GM23338 (cell line): ENCODE measurements at regions not wholly inside any gene's neighbourhood (a gene's known extent, or its start where the extent isn't known, plus 50 kb on each side); places are given as distances from the start of the nearest gene placed in this dataset.

Experiments used
- ATAC-seq: fragments of 200-7000 bp; cut with Tn5 transposase; 3 replicates; pipeline ENCODE4 v1.9.1; 2020
- DNase-seq: peaks from one replicate; pipeline ENCODE4 v3.0.0-alpha.2; 2015; ENCODE audit warnings: low spot score
- H2AFZ ChIP-seq: fragments of 200-600 bp; sonication (generic); 2 replicates; pipeline ENCODE4 v1.8.0; 2016; ENCODE audit warnings: antibody characterized with exemption, mild to moderate bottlenecking, moderate library complexity
- H3F3A ChIP-seq: fragments of 200-600 bp; sonication (generic); replicated peaks from 2 replicates; pipeline ENCODE4 v1.8.0; 2017; ENCODE audit warnings: antibody characterized with exemption, mixed run types, low read depth
- H3K27ac ChIP-seq: fragments of 200-600 bp; sonication (generic); 2 replicates; pipeline ENCODE4 v1.6.1; 2016; ENCODE audit warnings: low read depth
- H3K27me3 ChIP-seq: fragments of 200-600 bp; sonication (generic); 2 replicates; pipeline ENCODE4 v1.8.0; 2016; ENCODE audit warnings: mild to moderate bottlenecking, mixed run types, moderate library complexity; ENCODE audit not compliant: insufficient read depth
- H3K36me3 ChIP-seq: fragments of 200-600 bp; sonication (generic); 2 replicates; pipeline ENCODE4 v1.8.0; 2016; ENCODE audit warnings: mild to moderate bottlenecking; ENCODE audit not compliant: insufficient read depth
- H3K4me1 ChIP-seq: fragments of 200-600 bp; sonication (generic); 2 replicates; pipeline ENCODE4 v1.8.0; 2016; ENCODE audit warnings: mild to moderate bottlenecking, moderate library complexity; ENCODE audit not compliant: insufficient read depth
- H3K4me2 ChIP-seq: fragments of 200-600 bp; sonication (generic); 2 replicates; pipeline ENCODE4 v1.7.1; 2017; ENCODE audit warnings: mixed run types
- H3K4me3 ChIP-seq: fragments of 200-600 bp; sonication (generic); 2 replicates; pipeline ENCODE4 v1.6.1; 2016; ENCODE audit warnings: mixed run types
- H3K79me2 ChIP-seq: fragments of 200-600 bp; sonication (generic); replicated peaks from 2 replicates; pipeline ENCODE4 v1.8.0; 2017; ENCODE audit warnings: mild to moderate bottlenecking; ENCODE audit not compliant: insufficient read depth
- H3K9me2 ChIP-seq: fragments of 200-600 bp; sonication (generic); 2 replicates; pipeline ENCODE4 v1.8.0; 2017; ENCODE audit not compliant: insufficient read depth
- H4K20me1 ChIP-seq: fragments of 200-600 bp; sonication (generic); replicated peaks from 2 replicates; pipeline ENCODE4 v1.8.0; 2017; ENCODE audit warnings: mild to moderate bottlenecking; ENCODE audit not compliant: insufficient read depth
- H3K27ac Mint-ChIP-seq: 2 replicates; pipeline ENCODE4 v1.8.0; 2020; ENCODE audit warnings: inconsistent platforms, mild to moderate bottlenecking, moderate library complexity, mixed read lengths
- H3K27me3 Mint-ChIP-seq: 3 replicates; pipeline ENCODE4 v1.8.0; 2022; ENCODE audit warnings: low read depth, mild to moderate bottlenecking, moderate library complexity, mixed read lengths, inconsistent platforms; ENCODE audit not compliant: insufficient read depth, poor library complexity
- H3K36me3 Mint-ChIP-seq: 3 replicates; pipeline ENCODE4 v1.8.0; 2021; ENCODE audit warnings: low read depth, mild to moderate bottlenecking, inconsistent platforms, moderate library complexity, mixed read lengths
- H3K4me1 Mint-ChIP-seq: 3 replicates; pipeline ENCODE4 v1.8.0; 2020; ENCODE audit warnings: mild to moderate bottlenecking, inconsistent platforms, mixed read lengths
- H3K4me3 Mint-ChIP-seq: 3 replicates; pipeline ENCODE4 v1.8.0; 2021; ENCODE audit warnings: moderate library complexity, mild to moderate bottlenecking, inconsistent platforms, mixed read lengths
- H3K9me3 Mint-ChIP-seq: 3 replicates; pipeline ENCODE4 v1.8.0; 2020; ENCODE audit warnings: moderate library complexity, mild to moderate bottlenecking, inconsistent platforms, mixed read lengths
- CREB1 ChIP-seq: fragments of 250-450 bp; sonication (Bioruptor Pico); IDR thresholded peaks from 2 replicates; pipeline ENCODE4 v1.5.0; 2020; ENCODE audit warnings: low read depth, mild to moderate bottlenecking, moderate library complexity
- EZH2 ChIP-seq: fragments of 200-600 bp; sonication (generic); IDR thresholded peaks from one replicate; pipeline ENCODE4 v1.8.0; 2017; ENCODE audit warnings: antibody characterized with exemption, mild to moderate bottlenecking, low read depth; ENCODE audit not compliant: unreplicated experiment
- EZH2phosphoT487 ChIP-seq: fragments of 200-600 bp; sonication (generic); IDR thresholded peaks from one replicate; pipeline ENCODE4 v1.8.1; 2018; ENCODE audit warnings: antibody characterized with exemption; ENCODE audit not compliant: unreplicated experiment
- JUNB ChIP-seq: IDR thresholded peaks from one replicate; pipeline ENCODE4 v1.6.1; 2016; ENCODE audit warnings: antibody characterized with exemption; ENCODE audit not compliant: unreplicated experiment
- NANOG ChIP-seq: IDR thresholded peaks from 2 replicates; pipeline ENCODE4 v1.6.1; 2016; ENCODE audit warnings: antibody characterized with exemption, borderline replicate concordance
- POLR2AphosphoS5 ChIP-seq: IDR thresholded peaks from 2 replicates; pipeline ENCODE4 v1.6.1; 2016; ENCODE audit warnings: antibody characterized with exemption, low read depth
- STAT1 ChIP-seq: IDR thresholded peaks from one replicate; pipeline ENCODE4 v1.6.1; 2016; ENCODE audit warnings: antibody characterized with exemption; ENCODE audit not compliant: unreplicated experiment
- ZNF114 ChIP-seq: fragments of 250-450 bp; sonication (Bioruptor Pico); IDR thresholded peaks from 2 replicates; pipeline ENCODE4 v1.5.0; 2020; ENCODE audit warnings: mild to moderate bottlenecking, moderate library complexity
- ZNF331 ChIP-seq: fragments of 250-450 bp; sonication (Bioruptor Pico); IDR thresholded peaks from 2 replicates; pipeline ENCODE4 v1.5.0; 2020; ENCODE audit warnings: low read depth, mild to moderate bottlenecking, moderate library complexity
- TF ChIP-seq, protein P1 (sequence below): IDR thresholded peaks from 2 replicates; pipeline ENCODE4 v1.6.1; 2016; ENCODE audit warnings: antibody characterized with exemption
- TF ChIP-seq, protein P2 (sequence below): IDR thresholded peaks from one replicate; pipeline ENCODE4 v1.6.1; 2018; ENCODE audit warnings: antibody characterized with exemption; ENCODE audit not compliant: unreplicated experiment
- TF ChIP-seq, protein P3 (sequence below): fragments of 250-450 bp; sonication (Bioruptor Pico); IDR thresholded peaks from 2 replicates; pipeline ENCODE4 v1.5.0; 2020; ENCODE audit warnings: mild to moderate bottlenecking, moderate library complexity
- TF ChIP-seq, protein P4 (sequence below), 2 experiments: fragments of 200-600 bp in 1 of 2; sonication (generic) in 1 of 2; conservative IDR thresholded peaks; 2 replicates each; pipeline versions ENCODE4 v1.5.1 to v1.6.1; 2016 to 2017; ENCODE audit warnings: antibody characterized with exemption in 2 of 2, low read depth in 2 of 2, mild to moderate bottlenecking in 2 of 2, moderate library complexity in 1 of 2

DNA sequence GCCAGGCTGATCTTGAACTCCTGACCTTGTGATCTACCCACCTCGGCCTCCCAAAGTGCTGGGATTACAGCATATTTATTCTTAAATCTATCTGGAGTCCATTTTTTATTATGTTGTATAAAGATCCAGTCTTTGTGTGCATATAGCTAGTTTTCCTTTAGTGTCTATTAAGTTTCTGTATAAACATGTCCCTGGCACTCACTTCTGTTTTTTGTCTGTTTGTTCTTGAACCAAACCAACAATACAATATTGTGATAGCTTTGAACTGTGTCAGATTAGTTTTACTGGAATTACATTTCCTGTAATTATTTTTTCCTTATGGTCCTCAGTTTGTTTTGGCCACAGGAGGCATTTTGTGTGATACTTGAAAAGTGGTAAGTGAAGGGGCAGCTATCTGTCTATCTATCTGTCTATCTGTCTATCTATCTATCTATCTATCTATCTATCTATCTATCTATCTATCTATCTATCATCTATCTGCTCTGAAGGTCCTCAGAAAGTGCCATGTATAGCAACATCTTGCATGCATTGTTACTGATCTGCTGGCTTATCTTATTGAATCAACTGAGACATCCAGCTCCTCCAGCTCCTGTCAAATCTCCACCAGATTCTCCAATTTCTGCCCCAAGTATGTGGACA is 70.9 kb upstream of the ACVR1 start:
- TF ChIP-seq STAT1: no peak
- no peak for TF ChIP-seq ZNF331 (CRISPR knock-in tag)
- TF ChIP-seq, protein P1, sequence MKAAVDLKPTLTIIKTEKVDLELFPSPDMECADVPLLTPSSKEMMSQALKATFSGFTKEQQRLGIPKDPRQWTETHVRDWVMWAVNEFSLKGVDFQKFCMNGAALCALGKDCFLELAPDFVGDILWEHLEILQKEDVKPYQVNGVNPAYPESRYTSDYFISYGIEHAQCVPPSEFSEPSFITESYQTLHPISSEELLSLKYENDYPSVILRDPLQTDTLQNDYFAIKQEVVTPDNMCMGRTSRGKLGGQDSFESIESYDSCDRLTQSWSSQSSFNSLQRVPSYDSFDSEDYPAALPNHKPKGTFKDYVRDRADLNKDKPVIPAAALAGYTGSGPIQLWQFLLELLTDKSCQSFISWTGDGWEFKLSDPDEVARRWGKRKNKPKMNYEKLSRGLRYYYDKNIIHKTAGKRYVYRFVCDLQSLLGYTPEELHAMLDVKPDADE: no peak
- no peak for TF ChIP-seq EZH2
- no peak for TF ChIP-seq POLR2AphosphoS5
- TF ChIP-seq, protein P2, sequence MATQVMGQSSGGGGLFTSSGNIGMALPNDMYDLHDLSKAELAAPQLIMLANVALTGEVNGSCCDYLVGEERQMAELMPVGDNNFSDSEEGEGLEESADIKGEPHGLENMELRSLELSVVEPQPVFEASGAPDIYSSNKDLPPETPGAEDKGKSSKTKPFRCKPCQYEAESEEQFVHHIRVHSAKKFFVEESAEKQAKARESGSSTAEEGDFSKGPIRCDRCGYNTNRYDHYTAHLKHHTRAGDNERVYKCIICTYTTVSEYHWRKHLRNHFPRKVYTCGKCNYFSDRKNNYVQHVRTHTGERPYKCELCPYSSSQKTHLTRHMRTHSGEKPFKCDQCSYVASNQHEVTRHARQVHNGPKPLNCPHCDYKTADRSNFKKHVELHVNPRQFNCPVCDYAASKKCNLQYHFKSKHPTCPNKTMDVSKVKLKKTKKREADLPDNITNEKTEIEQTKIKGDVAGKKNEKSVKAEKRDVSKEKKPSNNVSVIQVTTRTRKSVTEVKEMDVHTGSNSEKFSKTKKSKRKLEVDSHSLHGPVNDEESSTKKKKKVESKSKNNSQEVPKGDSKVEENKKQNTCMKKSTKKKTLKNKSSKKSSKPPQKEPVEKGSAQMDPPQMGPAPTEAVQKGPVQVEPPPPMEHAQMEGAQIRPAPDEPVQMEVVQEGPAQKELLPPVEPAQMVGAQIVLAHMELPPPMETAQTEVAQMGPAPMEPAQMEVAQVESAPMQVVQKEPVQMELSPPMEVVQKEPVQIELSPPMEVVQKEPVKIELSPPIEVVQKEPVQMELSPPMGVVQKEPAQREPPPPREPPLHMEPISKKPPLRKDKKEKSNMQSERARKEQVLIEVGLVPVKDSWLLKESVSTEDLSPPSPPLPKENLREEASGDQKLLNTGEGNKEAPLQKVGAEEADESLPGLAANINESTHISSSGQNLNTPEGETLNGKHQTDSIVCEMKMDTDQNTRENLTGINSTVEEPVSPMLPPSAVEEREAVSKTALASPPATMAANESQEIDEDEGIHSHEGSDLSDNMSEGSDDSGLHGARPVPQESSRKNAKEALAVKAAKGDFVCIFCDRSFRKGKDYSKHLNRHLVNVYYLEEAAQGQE: no peak
- no peak for TF ChIP-seq JUNB
- TF ChIP-seq, protein P3, sequence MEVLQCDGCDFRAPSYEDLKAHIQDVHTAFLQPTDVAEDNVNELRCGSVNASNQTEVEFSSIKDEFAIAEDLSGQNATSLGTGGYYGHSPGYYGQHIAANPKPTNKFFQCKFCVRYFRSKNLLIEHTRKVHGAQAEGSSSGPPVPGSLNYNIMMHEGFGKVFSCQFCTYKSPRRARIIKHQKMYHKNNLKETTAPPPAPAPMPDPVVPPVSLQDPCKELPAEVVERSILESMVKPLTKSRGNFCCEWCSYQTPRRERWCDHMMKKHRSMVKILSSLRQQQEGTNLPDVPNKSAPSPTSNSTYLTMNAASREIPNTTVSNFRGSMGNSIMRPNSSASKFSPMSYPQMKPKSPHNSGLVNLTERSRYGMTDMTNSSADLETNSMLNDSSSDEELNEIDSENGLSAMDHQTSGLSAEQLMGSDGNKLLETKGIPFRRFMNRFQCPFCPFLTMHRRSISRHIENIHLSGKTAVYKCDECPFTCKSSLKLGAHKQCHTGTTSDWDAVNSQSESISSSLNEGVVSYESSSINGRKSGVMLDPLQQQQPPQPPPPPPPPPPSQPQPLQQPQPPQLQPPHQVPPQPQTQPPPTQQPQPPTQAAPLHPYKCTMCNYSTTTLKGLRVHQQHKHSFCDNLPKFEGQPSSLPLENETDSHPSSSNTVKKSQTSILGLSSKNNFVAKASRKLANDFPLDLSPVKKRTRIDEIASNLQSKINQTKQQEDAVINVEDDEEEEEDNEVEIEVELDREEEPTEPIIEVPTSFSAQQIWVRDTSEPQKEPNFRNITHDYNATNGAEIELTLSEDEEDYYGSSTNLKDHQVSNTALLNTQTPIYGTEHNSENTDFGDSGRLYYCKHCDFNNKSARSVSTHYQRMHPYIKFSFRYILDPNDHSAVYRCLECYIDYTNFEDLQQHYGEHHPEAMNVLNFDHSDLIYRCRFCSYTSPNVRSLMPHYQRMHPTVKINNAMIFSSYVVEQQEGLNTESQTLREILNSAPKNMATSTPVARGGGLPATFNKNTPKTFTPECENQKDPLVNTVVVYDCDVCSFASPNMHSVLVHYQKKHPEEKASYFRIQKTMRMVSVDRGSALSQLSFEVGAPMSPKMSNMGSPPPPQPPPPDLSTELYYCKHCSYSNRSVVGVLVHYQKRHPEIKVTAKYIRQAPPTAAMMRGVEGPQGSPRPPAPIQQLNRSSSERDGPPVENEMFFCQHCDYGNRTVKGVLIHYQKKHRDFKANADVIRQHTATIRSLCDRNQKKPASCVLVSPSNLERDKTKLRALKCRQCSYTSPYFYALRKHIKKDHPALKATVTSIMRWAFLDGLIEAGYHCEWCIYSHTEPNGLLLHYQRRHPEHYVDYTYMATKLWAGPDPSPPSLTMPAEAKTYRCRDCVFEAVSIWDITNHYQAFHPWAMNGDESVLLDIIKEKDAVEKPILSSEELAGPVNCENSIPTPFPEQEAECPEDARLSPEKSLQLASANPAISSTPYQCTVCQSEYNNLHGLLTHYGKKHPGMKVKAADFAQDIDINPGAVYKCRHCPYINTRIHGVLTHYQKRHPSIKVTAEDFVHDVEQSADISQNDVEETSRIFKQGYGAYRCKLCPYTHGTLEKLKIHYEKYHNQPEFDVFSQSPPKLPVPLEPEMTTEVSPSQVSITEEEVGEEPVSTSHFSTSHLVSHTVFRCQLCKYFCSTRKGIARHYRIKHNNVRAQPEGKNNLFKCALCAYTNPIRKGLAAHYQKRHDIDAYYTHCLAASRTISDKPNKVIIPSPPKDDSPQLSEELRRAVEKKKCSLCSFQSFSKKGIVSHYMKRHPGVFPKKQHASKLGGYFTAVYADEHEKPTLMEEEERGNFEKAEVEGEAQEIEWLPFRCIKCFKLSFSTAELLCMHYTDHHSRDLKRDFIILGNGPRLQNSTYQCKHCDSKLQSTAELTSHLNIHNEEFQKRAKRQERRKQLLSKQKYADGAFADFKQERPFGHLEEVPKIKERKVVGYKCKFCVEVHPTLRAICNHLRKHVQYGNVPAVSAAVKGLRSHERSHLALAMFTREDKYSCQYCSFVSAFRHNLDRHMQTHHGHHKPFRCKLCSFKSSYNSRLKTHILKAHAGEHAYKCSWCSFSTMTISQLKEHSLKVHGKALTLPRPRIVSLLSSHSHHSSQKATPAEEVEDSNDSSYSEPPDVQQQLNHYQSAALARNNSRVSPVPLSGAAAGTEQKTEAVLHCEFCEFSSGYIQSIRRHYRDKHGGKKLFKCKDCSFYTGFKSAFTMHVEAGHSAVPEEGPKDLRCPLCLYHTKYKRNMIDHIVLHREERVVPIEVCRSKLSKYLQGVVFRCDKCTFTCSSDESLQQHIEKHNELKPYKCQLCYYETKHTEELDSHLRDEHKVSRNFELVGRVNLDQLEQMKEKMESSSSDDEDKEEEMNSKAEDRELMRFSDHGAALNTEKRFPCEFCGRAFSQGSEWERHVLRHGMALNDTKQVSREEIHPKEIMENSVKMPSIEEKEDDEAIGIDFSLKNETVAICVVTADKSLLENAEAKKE: no peak
- TF ChIP-seq, protein P4, sequence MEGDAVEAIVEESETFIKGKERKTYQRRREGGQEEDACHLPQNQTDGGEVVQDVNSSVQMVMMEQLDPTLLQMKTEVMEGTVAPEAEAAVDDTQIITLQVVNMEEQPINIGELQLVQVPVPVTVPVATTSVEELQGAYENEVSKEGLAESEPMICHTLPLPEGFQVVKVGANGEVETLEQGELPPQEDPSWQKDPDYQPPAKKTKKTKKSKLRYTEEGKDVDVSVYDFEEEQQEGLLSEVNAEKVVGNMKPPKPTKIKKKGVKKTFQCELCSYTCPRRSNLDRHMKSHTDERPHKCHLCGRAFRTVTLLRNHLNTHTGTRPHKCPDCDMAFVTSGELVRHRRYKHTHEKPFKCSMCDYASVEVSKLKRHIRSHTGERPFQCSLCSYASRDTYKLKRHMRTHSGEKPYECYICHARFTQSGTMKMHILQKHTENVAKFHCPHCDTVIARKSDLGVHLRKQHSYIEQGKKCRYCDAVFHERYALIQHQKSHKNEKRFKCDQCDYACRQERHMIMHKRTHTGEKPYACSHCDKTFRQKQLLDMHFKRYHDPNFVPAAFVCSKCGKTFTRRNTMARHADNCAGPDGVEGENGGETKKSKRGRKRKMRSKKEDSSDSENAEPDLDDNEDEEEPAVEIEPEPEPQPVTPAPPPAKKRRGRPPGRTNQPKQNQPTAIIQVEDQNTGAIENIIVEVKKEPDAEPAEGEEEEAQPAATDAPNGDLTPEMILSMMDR (conservative IDR thresholded peaks at IDR 0.05; ENCODE audit: low read depth in 2 of 2): no peak
- no peak for TF ChIP-seq ZNF114
- no peak for TF ChIP-seq NANOG
- TF ChIP-seq CREB1 (CRISPR knock-in tag): no peak
- no peak for TF ChIP-seq EZH2phosphoT487
- Histone ChIP-seq H3K9me2 (peaks cover 9% of the 10 kb centered on the region; the same call in 1 of the 2 replicates), H3K4me1 (no peaks in the 10 kb centered on the region), H3K27me3 (no peaks in the 10 kb centered on the region), H3K4me3 (no peak overlapping the region), H3K4me2 (no peak overlapping the region), H3K36me3 (no peaks in the 10 kb centered on the region), H3K79me2 (no peaks in the 10 kb centered on the region), H3K27ac (no peak overlapping the region), H3F3A (no peaks in the 10 kb centered on the region), H2AFZ (no peak overlapping the region), H4K20me1 (no peaks in the 10 kb centered on the region)
- no peak for ATAC-seq
- no peak overlapping the region for H3K27ac Mint-ChIP-seq
- no peak overlapping the region for H3K4me3 Mint-ChIP-seq
- H3K9me3 Mint-ChIP-seq: no peaks in the 10 kb centered on the region
- H3K36me3 Mint-ChIP-seq: no peaks in the 10 kb centered on the region
- no peaks in the 10 kb centered on the region for H3K27me3 Mint-ChIP-seq
- no peak for DNase-seq
- H3K4me1 Mint-ChIP-seq: no peaks in the 10 kb centered on the region
